A673 (cell line): ENCODE measurements at regions not wholly inside any gene's neighbourhood (a gene's known extent, or its start where the extent isn't known, plus 50 kb on each side); places are given as distances from the start of the nearest gene placed in this dataset.

Source experiments
- BruUV-seq: library from RNA; stranded (reverse); fragments of 400-500 nt; replicated peaks from 2 replicates; lab custom pipeline; 2021; lab: Mats Ljungman, UMichigan
- CTCF ChIA-PET: fragments of 300-600 bp; sonication (Branson Sonifier 250); formaldehyde crosslinking; loops from one replicate; lab custom pipeline; 2022; ENCODE audit warnings: antibody characterized with exemption; lab: Charles Lee
- POLR2A ChIA-PET: fragments of 300-600 bp; sonication (Branson Sonifier 250); formaldehyde crosslinking; loops from one replicate; lab custom pipeline; 2022; ENCODE audit warnings: antibody characterized with exemption; ENCODE audit not compliant: low non-redundant PET; lab: Charles Lee
- DNase-seq: peaks from one replicate; pipeline ENCODE4 v3.0.0-alpha.2; 2015; ENCODE audit warnings: low spot score
- H3K27ac ChIP-seq: fragments of 200-600 bp; sonication (generic); 2 replicates; pipeline ENCODE4 v1.5.1; 2016; ENCODE audit warnings: mixed run types, low read depth, mild to moderate bottlenecking, mixed read lengths, antibody characterized with exemption, low read length; ENCODE audit not compliant: poor library complexity, severe bottlenecking
- H3K27me3 ChIP-seq: fragments of 200-600 bp; sonication (generic); replicated peaks from 2 replicates; pipeline ENCODE4 v1.6.1; 2017; ENCODE audit warnings: mixed run types, low read depth, mild to moderate bottlenecking, mixed read lengths, antibody characterized with exemption, low read length; ENCODE audit not compliant: insufficient read depth, poor library complexity
- H3K36me3 ChIP-seq: fragments of 200-600 bp; sonication (generic); 2 replicates; pipeline ENCODE4 v1.6.1; 2016; ENCODE audit warnings: mixed run types, mild to moderate bottlenecking, mixed read lengths, antibody characterized with exemption, low read length; ENCODE audit not compliant: insufficient read depth, poor library complexity, severe bottlenecking
- H3K4me1 ChIP-seq: fragments of 200-600 bp; sonication (generic); 2 replicates; pipeline ENCODE4 v1.6.1; 2017; ENCODE audit warnings: mixed run types, mild to moderate bottlenecking, mixed read lengths, antibody characterized with exemption, low read length; ENCODE audit not compliant: insufficient read depth, poor library complexity, severe bottlenecking
- H3K4me3 ChIP-seq: fragments of 200-600 bp; sonication (generic); 2 replicates; pipeline ENCODE4 v1.5.1; 2016; ENCODE audit warnings: low read depth, mixed run types, mild to moderate bottlenecking, mixed read lengths, low read length; ENCODE audit not compliant: poor library complexity, severe bottlenecking
- H3K9me3 ChIP-seq: fragments of 200-600 bp; sonication (generic); 2 replicates; pipeline ENCODE4 v1.6.1; 2016; ENCODE audit warnings: mixed run types, low read depth, mild to moderate bottlenecking, mixed read lengths, antibody characterized with exemption, low read length; ENCODE audit not compliant: poor library complexity, severe bottlenecking
- CTCF ChIP-seq: fragments of 300-800, 200-600 bp; sonication (generic); conservative IDR thresholded peaks from 2 replicates; pipeline ENCODE4 v1.5.1; 2017; ENCODE audit warnings: low read depth, mild to moderate bottlenecking, antibody characterized with exemption, low read length, moderate library complexity, mixed read lengths
- EZH2 ChIP-seq: fragments of 200-600 bp; sonication (generic); IDR thresholded peaks from 2 replicates; pipeline ENCODE4 v1.6.1; 2017; ENCODE audit warnings: borderline replicate concordance, low read depth, mild to moderate bottlenecking, mixed read lengths, antibody characterized with exemption, low read length; ENCODE audit not compliant: poor library complexity, severe bottlenecking
- intact Hi-C: fragments of 100-400 bp; cut with micrococcal nuclease; formaldehyde crosslinking; loops from one replicate; pipeline ENCODE4 v1.10.0; 2022; ENCODE audit not compliant: unreplicated experiment

- Histone ChIP-seq H3K4me3 (no peak overlapping the region), H3K36me3 (no peaks in the 10 kb centered on the region), H3K27ac (no peak overlapping the region), H3K27me3 (no peaks in the 10 kb centered on the region), H3K4me1 (no peaks in the 10 kb centered on the region), H3K9me3 (no peaks in the 10 kb centered on the region)
- ChIA-PET POLR2A (no interaction called here), CTCF (no interaction called here)
- TF ChIP-seq CTCF = no peak
- no peak for TF ChIP-seq EZH2
- BruUV-seq = no TSS peak
- no peak for DNase-seq
- intact Hi-C loops = no loop called here
Measured at GRCh38 chr13:79126706-79127105, 279.3 kb downstream of the RBM26 start.

GRCh38 chr13:79124183-79124582 is 281.9 kb downstream of the RBM26 start:
- ChIA-PET CTCF (no interaction called here), POLR2A (no interaction called here)
- Histone ChIP-seq H3K27ac (no peak overlapping the region), H3K4me3 (no peak overlapping the region), H3K4me1 (no peaks in the 10 kb centered on the region), H3K9me3 (no peaks in the 10 kb centered on the region), H3K36me3 (no peaks in the 10 kb centered on the region), H3K27me3 (no peaks in the 10 kb centered on the region)
- no peak for TF ChIP-seq CTCF
- no peak for TF ChIP-seq EZH2
- intact Hi-C loops = no loop called here
- no TSS peak for BruUV-seq
- no peak for DNase-seq

- no peak for TF ChIP-seq CTCF
- no peak for TF ChIP-seq EZH2
- H3K9me3 ChIP-seq = no peaks in the 10 kb centered on the region
- H3K4me1 ChIP-seq = no peaks in the 10 kb centered on the region
- no TSS peak for BruUV-seq
- ChIA-PET POLR2A (no interaction called here), CTCF (no interaction called here)
- no peak overlapping the region for H3K27ac ChIP-seq
- DNase-seq = no peak
- H3K36me3 ChIP-seq = no peaks in the 10 kb centered on the region
- no peak overlapping the region for H3K4me3 ChIP-seq
- no peaks in the 10 kb centered on the region for H3K27me3 ChIP-seq
- intact Hi-C loops = no loop called here
Measured at GRCh38 chr13:79121286-79121685, 284.8 kb downstream of the RBM26 start.
